AG08395 (cell line): ENCODE measurements at regions not wholly inside any gene's neighbourhood (a gene's known extent, or its start where the extent isn't known, plus 50 kb on each side); places are given as distances from the start of the nearest gene placed in this dataset.

Source experiments
- DNase-seq: peaks from one replicate; pipeline ENCODE4 v3.0.0; 2012; ENCODE audit warnings: mixed read lengths, low spot score

DNA sequence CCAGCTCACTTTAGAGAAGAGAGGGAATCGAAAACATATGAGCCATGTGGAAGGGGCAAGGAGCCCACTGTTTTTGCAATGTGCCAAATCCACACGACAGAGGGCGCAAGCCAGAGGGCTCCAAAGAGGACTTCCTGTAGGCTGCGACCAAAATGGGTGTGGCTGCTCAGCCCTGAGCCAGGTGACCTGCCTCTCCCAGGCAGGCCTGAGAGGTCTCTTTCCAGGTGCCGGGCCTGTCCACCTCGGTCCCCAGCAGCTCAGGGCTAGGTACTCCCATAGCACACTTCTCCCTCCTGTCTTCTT, 153.8 kb downstream of the TTC32 start:
- DNase-seq = no peak

DNA sequence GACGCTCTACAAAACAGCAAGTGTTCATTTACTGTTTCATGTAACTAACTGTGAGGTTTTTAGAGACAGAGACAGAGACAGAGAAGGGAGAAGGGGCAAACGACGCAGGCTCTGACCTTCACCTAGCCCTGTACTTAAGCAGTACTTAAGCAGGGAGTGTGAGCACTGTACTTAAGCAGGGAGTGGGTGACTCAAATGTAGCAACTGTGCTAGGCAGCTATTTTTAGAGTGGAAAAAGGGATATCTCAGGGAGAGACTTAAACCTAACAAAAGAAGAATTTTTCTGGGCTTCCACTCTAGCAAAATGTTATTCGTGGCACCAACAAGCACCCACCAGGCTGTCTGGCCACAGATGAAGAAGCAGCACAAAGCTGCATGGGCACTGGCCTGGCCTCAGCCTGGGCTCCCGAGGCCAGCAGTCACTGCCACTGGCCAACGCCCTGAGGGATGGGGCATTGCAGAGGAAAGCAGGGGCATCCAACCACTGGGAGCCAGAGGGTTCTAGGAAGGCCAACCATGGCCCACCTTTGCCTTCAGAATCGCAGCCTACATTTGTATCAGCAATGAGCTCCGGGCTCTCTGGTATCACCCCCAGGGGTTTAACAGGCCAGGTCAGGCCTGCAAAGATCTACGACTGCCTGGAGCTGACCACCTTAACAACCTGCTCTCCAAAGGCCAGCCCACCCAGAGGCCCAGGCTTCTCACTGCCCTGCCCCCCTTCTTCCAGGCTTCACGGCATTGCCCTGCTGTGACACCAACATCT, 154.3 kb downstream of the TTC32 start:
- no peak for DNase-seq

DNA sequence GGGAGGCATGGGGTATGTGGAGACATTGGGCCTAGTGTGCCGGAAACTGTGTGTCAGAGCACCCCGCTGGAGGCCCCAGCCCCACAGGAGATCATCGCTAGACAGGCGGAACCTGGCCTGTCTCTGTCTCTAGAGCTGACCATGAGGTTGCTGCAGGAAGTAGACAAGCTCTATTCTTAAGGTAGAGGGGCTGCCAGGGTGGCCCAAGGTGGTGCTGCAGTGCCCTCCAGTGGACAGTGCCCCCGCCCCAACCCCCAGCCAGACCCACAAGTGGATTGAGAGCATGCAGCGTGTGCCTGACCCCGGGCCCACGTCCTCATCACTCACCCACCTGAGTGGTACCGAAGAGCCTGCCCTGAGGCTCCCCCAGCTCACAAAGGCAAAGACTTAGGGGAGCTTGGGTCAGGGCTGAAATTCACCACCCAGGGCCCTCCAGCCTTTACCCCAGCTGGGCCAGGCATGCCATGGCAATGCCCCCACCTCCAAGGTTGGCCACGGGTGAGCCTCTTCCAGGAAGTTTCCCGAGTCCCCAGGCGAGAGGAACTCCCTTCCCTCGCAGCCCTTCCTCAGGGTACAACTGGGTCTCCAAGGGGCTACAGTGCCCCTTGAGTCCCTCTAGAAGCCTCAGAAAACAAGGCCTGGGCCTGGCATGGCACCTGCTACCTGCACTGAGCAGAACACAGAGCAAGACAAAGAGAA, 155.0 kb downstream of the TTC32 start:
- no peak for DNase-seq

DNA sequence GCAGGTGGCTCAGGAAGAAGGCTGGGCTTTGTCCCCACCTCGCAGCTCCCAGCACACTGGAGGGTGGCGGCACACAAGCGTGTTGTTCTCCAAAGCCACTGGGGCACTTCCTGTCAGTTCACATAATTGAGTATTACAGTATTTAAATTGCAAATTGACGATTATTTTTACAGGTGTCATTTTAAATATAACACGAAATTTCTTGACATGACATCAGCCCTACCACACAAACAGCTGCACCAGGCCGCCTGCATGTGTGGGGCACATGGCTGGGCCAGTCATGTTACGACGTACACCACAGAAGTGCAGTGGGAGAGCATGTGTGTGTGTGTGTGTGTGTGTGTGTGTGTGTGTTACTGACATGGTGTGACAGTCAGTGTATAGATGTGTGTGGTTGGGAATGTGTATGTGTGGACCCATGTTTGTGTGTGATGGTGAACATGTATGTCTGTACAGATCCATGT, 155.6 kb downstream of the TTC32 start:
- no peak for DNase-seq

DNA sequence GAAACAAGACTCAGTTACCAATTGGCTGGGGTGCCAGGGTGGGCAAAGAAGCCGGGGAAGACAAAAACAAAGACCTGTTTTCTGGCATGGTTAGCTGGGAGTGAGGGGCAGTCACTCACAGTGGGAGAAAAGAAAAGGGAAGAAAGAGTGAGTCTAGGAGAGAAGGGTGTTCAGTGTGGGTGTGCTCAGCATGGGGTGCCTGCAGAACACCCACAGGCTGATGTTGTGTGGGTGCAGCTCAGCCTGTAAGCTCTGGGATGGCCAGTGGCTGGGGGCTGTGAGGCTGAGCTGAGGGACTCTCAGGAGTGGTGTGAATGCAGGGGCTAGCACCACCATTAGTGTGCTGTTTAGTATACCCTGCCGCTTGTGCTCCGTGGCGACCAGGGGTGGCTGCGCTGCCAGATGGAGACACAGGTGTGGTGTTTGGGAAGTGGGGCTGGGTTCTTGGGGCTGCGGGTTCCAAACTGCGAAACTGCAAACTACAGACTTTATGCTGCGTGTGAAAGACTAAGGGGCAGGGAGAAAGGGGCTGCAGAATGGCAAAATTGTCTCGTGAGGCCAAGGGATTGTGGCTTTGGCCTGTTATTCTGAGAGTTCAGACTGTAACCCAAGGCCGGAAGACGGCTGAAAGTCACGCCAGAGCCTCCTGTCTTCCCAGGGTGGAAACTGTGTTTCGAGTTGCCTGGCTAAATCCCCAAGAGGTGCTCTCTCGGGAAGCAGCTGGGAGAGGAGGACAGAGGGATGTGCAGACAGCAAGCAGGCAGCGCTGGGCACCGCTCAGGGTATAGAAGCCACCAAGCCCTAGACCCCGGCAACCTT, 156.3 kb downstream of the TTC32 start:
- DNase-seq = no peak

DNA sequence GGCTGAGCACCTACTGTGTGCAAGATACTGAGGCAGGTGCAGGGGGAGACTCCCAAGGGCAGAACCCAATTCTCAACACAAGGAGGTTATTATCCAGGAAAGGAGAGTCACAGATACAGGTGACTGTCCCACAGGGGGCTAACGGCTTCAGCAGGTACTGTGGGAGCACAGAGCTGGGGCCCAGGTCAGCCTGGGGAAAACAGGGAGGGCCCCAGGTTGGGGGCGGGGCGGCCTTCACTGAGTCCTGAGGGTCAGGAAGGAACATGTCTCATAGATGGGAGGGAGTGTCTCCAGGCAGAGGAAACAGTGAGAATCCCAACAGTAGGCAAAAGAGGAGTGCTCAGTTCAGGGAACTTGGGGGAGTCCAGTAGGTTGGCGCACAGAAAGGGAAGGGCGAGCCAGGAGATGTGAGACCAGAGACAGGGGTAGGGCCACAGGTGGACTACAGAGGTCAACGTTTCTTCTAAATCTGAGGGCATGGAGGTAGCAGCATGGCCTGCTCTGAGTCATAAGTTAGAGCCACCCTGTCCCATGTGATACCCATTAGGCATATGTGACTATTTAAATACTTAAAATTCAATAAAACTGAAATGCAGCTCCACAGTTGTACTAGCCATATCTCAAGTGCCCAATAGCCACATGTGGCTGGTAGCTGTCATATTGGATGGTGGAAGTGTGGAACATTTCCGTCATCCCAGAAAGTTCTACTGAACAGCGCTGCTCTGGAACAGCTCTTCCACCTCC, 157.2 kb downstream of the TTC32 start:
- DNase-seq = no peak

DNA sequence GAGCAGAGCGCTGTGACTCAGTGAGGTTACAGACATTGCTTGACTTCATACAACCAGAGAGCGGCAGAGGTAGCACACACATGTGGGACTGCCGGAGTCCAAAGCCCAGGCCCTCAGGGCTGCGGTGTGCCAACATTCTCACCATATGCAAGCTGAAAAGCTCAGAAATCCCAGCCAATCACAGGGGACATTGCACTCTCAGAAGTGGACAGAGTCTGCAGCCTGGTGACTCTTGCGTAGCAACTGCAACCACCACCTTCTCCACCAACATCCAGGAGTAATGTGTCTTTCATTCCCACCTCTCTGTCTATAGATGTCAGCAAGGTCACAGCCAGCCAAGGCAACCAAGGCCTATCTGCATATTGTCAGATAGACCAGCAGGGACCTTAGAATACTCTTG, 158.1 kb downstream of the TTC32 start:
- DNase-seq = no peak

DNA sequence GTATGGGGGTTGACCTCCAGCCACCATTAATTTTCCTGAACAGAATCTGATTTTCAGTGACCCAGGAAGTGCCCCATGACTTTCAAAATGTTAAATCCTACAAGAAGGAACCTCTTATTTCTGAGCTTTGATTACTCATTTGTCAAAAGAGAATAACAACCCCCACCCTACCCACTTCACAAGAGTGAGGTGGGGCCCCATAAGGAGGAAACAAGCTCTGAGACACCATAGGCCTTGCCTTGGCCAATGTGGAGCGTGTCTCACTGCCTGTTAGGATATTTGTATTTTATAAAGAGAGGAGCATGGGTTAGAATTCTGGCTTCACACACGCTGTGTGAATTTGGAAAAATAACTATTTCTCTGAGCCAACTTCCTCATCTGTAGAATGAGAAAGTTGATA, 158.9 kb downstream of the TTC32 start:
- DNase-seq = no peak

DNA sequence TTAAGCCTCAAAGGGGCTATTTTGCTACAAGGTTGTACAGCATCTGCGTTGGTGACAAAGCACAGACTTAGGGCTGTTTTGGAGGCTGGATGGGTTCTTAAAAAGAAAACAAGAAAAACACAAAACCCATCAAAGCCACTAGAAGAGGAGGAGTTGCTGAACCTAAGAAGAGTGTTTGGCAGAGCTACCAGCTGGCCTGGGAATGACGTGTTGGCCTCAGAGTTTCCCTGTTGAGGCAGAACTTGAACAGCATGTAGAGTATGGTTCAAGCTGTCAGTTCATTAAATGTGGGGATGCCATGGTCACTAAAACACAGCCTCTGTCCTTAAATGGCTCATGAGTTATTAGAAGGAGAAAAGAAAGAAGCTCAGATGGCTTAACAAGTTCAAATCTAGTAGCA, 162.5 kb downstream of the TTC32 start:
- no peak for DNase-seq

DNA sequence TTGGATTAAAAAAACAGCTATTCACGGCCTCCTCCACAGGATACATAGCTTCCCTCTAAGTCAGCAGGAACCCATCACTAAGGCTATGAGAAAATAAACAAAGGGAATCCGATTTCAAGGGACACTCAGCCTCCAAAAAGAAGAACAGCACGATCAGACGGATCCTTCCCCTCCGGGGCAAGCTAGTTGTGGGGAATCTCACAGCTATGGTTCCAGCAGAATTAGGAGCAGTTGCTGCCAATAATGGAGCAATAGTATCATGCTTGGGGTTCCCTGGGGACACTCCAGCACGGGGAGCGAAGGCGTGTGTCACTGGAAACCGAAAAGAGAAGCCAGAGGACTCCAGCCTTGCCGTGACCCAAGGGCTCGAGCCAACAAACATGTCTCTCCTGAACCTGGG, 163.1 kb downstream of the TTC32 start:
- peak; percentile 72 for DNase-seq

DNA sequence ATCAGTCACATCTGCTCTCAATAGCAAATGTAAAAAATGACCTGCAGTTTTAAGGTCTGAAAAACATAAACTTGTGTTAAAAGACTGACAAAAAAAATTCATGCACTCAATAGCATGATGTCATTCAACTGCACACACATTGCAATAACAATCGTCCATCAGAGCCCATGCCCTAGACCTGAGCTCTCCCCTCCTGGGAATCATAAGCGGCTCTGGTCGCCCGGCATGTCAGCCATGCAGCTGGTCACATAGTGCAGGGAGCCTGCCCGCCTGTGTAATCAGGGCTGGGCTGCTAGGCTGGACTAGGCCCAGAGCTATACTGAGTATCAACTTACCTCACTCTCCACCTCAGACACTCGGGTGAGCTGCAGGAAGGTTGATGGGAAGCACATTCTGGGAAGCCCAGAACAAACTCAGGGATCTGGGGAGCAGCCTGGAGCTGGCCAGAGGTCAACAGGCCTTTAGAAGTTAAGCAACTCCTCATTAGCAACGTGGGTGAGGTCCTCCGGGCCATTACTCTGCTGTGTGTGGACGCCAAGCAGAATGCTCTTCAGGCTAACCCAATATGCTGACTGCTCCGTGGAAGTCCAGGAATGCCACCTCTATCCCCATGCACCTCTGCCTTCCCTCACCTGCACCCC, 165.5 kb downstream of the TTC32 start:
- no peak for DNase-seq

DNA sequence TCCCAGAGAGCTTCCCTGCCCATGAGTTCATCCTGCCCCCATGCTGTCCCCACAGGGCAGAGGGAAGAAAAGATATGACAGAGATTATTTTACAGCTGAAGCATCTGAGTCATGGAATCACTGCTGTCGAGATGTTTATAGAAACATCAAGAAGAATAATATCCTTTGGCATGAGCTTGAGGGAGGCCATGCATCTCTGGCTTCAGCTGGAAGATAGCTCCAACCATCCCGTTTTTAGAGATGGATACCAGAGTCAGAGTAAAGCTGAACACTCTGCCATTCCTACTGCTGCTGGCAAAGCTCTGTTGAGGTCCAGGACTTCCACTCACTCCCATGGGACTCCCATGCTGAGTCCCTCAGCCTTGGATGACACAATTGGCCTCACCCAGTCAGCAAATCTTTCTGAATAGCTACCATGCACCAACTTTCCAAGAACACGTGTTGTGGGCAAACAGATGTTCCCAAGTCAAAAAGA, 167.8 kb downstream of the TTC32 start:
- DNase-seq = peak; percentile 77

DNA sequence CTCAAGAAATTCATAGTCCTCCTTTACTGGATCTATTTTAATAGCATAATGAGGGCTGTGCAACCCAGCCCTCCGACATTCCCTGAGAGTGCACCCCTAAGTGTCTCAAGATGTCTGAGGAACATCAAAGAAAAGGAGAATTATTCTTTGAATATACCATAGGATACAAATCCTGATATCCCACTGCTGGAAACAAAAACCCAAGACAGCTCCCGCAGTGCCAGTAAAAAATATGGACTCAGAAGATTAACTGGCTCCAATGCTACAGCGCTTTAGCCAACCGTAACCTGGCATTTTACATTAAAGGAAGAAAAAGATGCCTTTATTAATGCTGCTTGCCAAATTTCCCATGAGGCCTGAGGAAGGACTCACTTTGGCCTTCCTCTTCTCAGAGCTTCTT, 168.4 kb downstream of the TTC32 start:
- no peak for DNase-seq

DNA sequence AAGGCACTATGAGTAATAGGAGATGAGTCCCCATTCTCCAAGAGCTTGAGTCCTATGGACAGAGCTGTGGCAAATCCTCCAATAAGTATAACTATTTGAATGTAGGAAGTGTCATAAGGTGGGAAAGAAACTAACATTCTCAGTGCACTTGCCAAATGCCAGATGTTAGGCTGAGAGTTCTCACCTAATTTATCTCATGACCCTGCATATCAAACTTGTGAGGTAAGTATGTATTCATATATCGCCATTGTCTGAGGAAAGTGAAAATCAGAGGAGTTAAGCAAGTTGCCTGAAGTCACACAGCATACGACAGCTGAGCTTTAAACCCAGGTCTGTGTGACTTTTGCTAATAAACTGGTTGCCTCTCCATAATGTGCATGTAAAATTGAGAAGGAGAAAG, 169.5 kb downstream of the TTC32 start:
- no peak for DNase-seq

DNA sequence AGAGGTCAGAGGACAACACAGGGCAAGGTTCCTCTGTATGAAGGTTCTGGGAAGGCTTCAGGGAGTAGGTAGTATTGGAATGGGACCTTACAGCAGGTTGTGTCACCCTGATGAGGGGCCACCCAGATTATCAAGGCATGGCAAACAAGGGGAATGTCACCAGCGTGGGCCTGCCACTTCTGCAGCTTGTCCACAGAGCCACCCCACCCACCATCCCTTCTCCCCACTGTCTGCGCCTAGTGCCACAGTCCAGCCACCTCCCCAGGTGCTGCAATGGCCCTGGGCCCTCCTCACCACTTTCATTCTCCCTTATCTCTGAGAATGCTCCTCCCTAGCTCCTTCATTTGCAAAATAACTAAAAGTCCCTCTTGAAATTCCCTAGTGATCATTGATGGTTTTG, 170.3 kb downstream of the TTC32 start:
- no peak for DNase-seq

DNA sequence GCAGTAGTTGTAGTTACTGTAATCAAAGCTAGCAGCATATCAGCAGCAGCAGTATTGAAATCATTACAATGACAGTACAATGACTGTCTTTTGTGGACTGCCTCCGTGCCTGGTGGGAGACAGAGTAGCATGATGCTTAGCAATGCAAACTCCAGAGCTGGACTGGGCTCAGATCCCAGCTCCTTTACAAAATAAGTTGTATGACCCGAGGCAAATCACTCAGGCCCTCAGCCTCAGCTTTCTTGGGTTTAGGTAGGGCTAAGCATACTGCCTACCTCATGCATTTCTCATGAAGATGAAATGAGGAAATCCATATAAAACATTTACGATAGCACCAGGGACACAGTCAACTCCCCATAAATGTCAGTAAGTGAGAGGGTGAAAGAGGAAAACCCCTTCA, 170.7 kb downstream of the TTC32 start:
- no peak for DNase-seq

DNA sequence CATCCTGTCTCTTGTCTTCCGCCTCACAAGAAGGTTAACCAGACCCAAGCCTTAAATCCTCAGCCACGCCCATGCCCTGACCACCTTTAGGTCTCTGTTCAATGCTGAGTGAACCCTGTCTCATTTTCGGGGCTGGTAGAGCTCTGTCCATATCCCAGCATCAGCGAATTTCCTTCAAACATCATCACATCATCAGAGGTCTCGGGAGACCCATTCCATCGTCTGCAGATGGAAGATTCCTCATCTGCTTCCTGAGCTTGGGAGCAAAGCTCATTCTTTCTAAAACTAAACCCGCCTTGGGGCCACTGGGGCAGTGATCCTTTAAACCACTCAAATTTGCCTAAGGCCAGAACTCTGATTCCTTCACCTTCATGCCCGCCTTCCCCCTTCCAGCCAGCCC, 173.7 kb downstream of the TTC32 start:
- DNase-seq = no peak

DNA sequence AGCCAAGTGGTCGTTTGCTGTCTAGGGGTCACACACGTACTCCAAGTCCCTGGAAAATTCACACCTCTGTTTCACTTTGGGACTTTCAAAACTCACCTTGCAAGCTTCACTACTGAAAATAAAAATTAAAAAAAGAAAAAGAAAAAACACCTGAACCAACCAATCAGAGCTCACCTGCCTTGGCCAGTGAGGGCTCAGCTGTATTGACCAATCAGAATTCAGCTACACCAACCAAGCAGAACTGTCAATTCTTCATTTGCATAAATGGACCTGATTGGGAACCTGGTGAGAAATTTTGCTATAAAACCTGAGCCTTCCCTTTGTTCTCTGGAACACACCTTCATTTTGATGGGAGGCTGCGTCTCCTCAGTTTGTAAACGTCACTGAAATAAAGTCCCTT, 176.4 kb downstream of the TTC32 start:
- DNase-seq = no peak

DNA sequence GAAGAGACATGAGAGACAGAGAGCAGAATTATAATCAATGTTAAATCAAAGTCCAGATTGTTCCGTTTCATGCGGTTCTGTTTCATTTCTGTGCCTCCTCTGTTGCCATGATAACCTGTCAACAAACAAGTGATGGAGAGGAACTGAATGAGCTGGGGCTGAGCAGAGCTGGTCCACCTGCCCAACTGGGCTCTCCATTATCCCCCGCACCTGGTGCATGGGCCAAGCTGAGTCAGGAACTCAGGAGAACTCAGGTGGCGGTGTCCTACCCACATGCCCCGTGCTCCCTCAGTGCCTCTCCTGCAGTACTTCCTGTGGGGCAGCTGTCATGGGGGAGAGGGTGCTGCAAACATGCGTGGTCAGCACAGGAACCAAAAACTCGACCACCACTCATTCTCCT, 178.8 kb downstream of the TTC32 start:
- DNase-seq = no peak

DNA sequence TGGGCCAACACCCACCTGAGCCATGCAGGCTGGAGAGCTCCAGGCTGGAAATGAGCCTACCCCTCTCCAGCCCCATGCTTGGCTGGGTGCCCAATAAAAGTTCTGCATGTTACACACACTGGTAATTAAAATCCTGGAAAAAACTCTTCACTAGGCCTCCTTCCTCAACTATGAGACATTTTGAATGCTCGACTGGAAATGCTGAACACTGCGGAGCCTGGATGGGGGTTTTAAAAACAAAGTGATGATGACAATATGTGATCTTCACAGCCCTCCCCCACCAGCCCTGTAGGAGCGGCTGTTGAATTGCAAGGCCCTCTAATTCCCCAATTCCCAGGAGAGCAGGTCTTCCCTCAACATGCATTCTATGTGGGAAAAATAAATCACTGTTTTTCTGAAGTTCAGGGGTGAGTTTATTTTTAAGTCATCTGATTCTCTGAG, 179.2 kb downstream of the TTC32 start:
- no peak for DNase-seq

DNA sequence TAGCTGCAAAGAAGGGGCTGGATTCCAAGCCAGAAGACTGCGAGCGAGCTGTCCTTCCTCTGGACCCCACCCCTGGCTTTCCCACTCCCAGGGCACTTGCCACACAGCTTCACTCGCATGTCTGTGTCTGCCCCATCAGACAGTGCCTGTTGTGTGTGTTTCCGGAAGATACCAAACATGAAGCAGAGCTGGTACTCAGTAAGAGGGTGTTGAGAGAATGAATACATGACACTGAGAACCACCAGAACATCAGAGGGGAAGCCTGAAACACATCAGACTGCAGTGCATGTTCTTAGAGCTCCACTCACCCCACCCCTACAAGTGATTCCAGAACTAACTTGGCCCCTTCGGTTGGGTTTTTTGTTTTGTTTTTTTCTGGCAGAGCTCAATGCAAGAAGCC, 181.5 kb downstream of the TTC32 start:
- DNase-seq = no peak

DNA sequence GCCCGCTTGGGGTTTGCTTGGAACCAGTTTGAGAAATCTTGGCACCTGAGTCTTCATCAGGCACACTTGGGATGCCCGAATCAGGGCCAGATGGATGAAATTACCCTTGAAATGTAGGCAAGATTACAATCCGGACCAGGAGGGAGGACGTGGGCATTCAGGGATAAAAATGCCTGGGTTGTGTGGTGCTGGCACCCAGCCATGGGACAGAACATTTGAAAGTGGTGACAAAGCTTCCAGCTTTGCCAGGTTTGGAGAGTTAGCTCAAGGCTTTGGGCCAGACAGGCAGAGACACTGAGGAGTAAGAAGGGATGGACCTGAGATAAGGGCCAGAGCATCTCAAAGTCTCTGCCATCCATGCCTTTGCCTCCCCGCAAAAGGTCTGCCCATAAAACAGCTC, 182.2 kb downstream of the TTC32 start:
- no peak for DNase-seq
